SK-N-SH treated with all-trans-retinoic acid at 6 μM for 48 hours (cell line): ENCODE measurements at regions not wholly inside any gene's neighbourhood (a gene's known extent, or its start where the extent isn't known, plus 50 kb on each side); places are given as distances from the start of the nearest gene placed in this dataset.
"Not testable (repeated sequence)": the region's sequence is repeated elsewhere in the genome, so short reads cannot be mapped to it uniquely, and the experiment has no call there.

ENCODE experiments used
- ATAC-seq: fragments of 200-7000 bp; cut with Tn5 transposase; 3 replicates; pipeline ENCODE4 v1.9.1; 2020; ENCODE audit warnings: mild to moderate bottlenecking, moderate library complexity
- ARNTL ChIP-seq: fragments of 450-650 bp; formaldehyde crosslinking; IDR thresholded peaks from 2 replicates; pipeline ENCODE4 v1.5.0; 2020; ENCODE audit warnings: low read depth, mild to moderate bottlenecking, moderate library complexity, borderline replicate concordance
- BACH2 ChIP-seq: fragments of 250-450 bp; sonication (Bioruptor Pico); IDR thresholded peaks from 2 replicates; pipeline ENCODE4 v1.9.0; 2021; ENCODE audit warnings: mild to moderate bottlenecking, borderline replicate concordance
- CREB5 ChIP-seq: fragments of 250-450 bp; sonication (Bioruptor Pico); IDR thresholded peaks from 2 replicates; pipeline ENCODE4 v1.5.1; 2020; ENCODE audit warnings: low read depth, mild to moderate bottlenecking, moderate library complexity
- CSDC2 ChIP-seq: fragments of 250-450 bp; sonication (Bioruptor Pico); IDR thresholded peaks from 2 replicates; pipeline ENCODE4 v1.5.0; 2020; ENCODE audit warnings: mild to moderate bottlenecking, moderate library complexity
- CSRNP3 ChIP-seq: fragments of 250-450 bp; sonication (Bioruptor Pico); IDR thresholded peaks from 2 replicates; pipeline ENCODE4 v1.5.1; 2021; ENCODE audit warnings: mild to moderate bottlenecking, moderate library complexity
- ESRRG ChIP-seq: fragments of 250-450 bp; sonication (Bioruptor Pico); IDR thresholded peaks from 2 replicates; pipeline ENCODE4 v1.6.1; 2021; ENCODE audit warnings: mild to moderate bottlenecking
- GLIS3 ChIP-seq: fragments of 250-450 bp; sonication (Bioruptor Pico); IDR thresholded peaks from 2 replicates; pipeline ENCODE4 v1.5.0; 2020; ENCODE audit warnings: mild to moderate bottlenecking, moderate library complexity
- ISL1 ChIP-seq: fragments of 250-450 bp; sonication (Bioruptor Pico); IDR thresholded peaks from 2 replicates; pipeline ENCODE4 v2.1.2; 2022; ENCODE audit warnings: mild to moderate bottlenecking, moderate library complexity
- OSR1 ChIP-seq: fragments of 250-450 bp; sonication (Bioruptor Pico); IDR thresholded peaks from 2 replicates; pipeline ENCODE4 v1.8.0; 2022; ENCODE audit warnings: moderate library complexity, mild to moderate bottlenecking, inconsistent platforms
- PATZ1 ChIP-seq: fragments of 250-450 bp; sonication (Bioruptor Pico); IDR thresholded peaks from 2 replicates; pipeline ENCODE4 v1.8.0; 2020; ENCODE audit warnings: mild to moderate bottlenecking, moderate library complexity, borderline replicate concordance
- POU6F1 ChIP-seq: fragments of 250-450 bp; sonication (Bioruptor Pico); IDR thresholded peaks from 2 replicates; pipeline ENCODE4 v1.8.0; 2021; ENCODE audit warnings: low read depth, mild to moderate bottlenecking, moderate library complexity, borderline replicate concordance
- PPARA ChIP-seq: fragments of 250-450 bp; sonication (Bioruptor Pico); IDR thresholded peaks from 2 replicates; pipeline ENCODE4 v1.5.0; 2020; ENCODE audit warnings: mild to moderate bottlenecking, borderline replicate concordance
- RARB ChIP-seq: fragments of 250-450 bp; sonication (Bioruptor Pico); IDR thresholded peaks from 2 replicates; pipeline ENCODE4 v1.8.0; 2021; ENCODE audit warnings: mild to moderate bottlenecking, moderate library complexity
- SNAI2 ChIP-seq: fragments of 250-450 bp; sonication (Bioruptor Pico); IDR thresholded peaks from 2 replicates; pipeline ENCODE4 v1.5.0; 2020; ENCODE audit warnings: mild to moderate bottlenecking, moderate library complexity
- TCF4 ChIP-seq: fragments of 250-450 bp; sonication (Bioruptor Pico); IDR thresholded peaks from 2 replicates; pipeline ENCODE4 v1.8.0; 2021; ENCODE audit warnings: mild to moderate bottlenecking, moderate library complexity, borderline replicate concordance
- TSHZ2 ChIP-seq: fragments of 250-450 bp; sonication (Bioruptor Pico); IDR thresholded peaks from 2 replicates; pipeline ENCODE4 v1.5.0; 2020; ENCODE audit warnings: mild to moderate bottlenecking, moderate library complexity
- ZC3H10 ChIP-seq: fragments of 250-450 bp; sonication (Bioruptor Pico); IDR thresholded peaks from 2 replicates; pipeline ENCODE4 v1.5.1; 2021; ENCODE audit warnings: mild to moderate bottlenecking, moderate library complexity
- ZFP3 ChIP-seq: fragments of 250-450 bp; sonication (Bioruptor Pico); IDR thresholded peaks from 2 replicates; pipeline ENCODE4 v1.5.0; 2020; ENCODE audit warnings: mild to moderate bottlenecking, moderate library complexity
- ZFP30 ChIP-seq: fragments of 450-650 bp; formaldehyde crosslinking; IDR thresholded peaks from 2 replicates; pipeline ENCODE4 v1.5.0; 2022; ENCODE audit warnings: mild to moderate bottlenecking, moderate library complexity
- ZNF565 ChIP-seq: fragments of 450-650 bp; formaldehyde crosslinking; conservative IDR thresholded peaks from 2 replicates; pipeline ENCODE4 v1.5.0; 2020; ENCODE audit warnings: low read depth, mild to moderate bottlenecking, moderate library complexity
- ZNF70 ChIP-seq: fragments of 450-650 bp; formaldehyde crosslinking; IDR thresholded peaks from 2 replicates; pipeline ENCODE4 v1.5.0; 2020; ENCODE audit warnings: mild to moderate bottlenecking, moderate library complexity
- ZNF8 ChIP-seq: fragments of 450-650 bp; formaldehyde crosslinking; IDR thresholded peaks from 2 replicates; pipeline ENCODE4 v1.5.0; 2020; ENCODE audit warnings: mild to moderate bottlenecking, moderate library complexity

- ATAC-seq, result no peak
Observed at GRCh38 chr10:62694537-62695126, 109.9 kb upstream of the ADO start.

GRCh38 chr10:62696798-62697197, 107.7 kb upstream of the ADO start:
- no peak for ATAC-seq
- TF ChIP-seq ZNF8 (CRISPR knock-in tag) (no peak), ESRRG (CRISPR knock-in tag) (no peak), ZC3H10 (no peak), CSRNP3 (CRISPR knock-in tag) (no peak)

More at GRCh38 chr10:62694537-62695126, 109.9 kb upstream of the ADO start:
- TF ChIP-seq ESRRG (CRISPR knock-in tag) (no peak), ZC3H10 (no peak), CSDC2 (no peak), OSR1 (CRISPR knock-in tag) (no peak)

GRCh38 chr10:62699148-62699547, 105.4 kb upstream of the ADO start:
- ATAC-seq, result no peak
- TF ChIP-seq CREB5 (CRISPR knock-in tag), result no peak
- TF ChIP-seq ESRRG (CRISPR knock-in tag), result no peak
- no peak for TF ChIP-seq ZFP3
- TF ChIP-seq GLIS3 (CRISPR knock-in tag), result no peak
- no peak for TF ChIP-seq SNAI2 (CRISPR knock-in tag)
- no peak for TF ChIP-seq ZNF565 (CRISPR knock-in tag)
- TF ChIP-seq BACH2 (CRISPR knock-in tag), result no peak
- TF ChIP-seq TCF4 (CRISPR knock-in tag), result no peak
- no peak for TF ChIP-seq RARB (CRISPR knock-in tag)
- no peak for TF ChIP-seq ISL1 (CRISPR knock-in tag)
- no peak for TF ChIP-seq ARNTL (CRISPR knock-in tag)
- TF ChIP-seq ZFP30 (CRISPR knock-in tag), result no peak
- no peak for TF ChIP-seq PPARA
- no peak for TF ChIP-seq TSHZ2 (CRISPR knock-in tag)
- TF ChIP-seq ZNF8 (CRISPR knock-in tag), result no peak
- no peak for TF ChIP-seq ZNF70 (CRISPR knock-in tag)
- TF ChIP-seq CSDC2, result no peak

GRCh38 chr10:62704121-62704520, 100.4 kb upstream of the ADO start:
- ATAC-seq, result not testable (repeated sequence)

- TF ChIP-seq GLIS3 (CRISPR knock-in tag), result no peak
- TF ChIP-seq ZC3H10, result no peak
- no peak for TF ChIP-seq ZNF70 (CRISPR knock-in tag)
- no peak for TF ChIP-seq ZFP3
- no peak for TF ChIP-seq CSDC2
- TF ChIP-seq ARNTL (CRISPR knock-in tag), result no peak
- no peak for TF ChIP-seq POU6F1 (CRISPR knock-in tag)
- TF ChIP-seq CSRNP3 (CRISPR knock-in tag), result no peak
- no peak for TF ChIP-seq CREB5 (CRISPR knock-in tag)
- TF ChIP-seq BACH2 (CRISPR knock-in tag), result no peak
- no peak for TF ChIP-seq ISL1 (CRISPR knock-in tag)
- no peak for TF ChIP-seq PATZ1 (CRISPR knock-in tag)
- TF ChIP-seq SNAI2 (CRISPR knock-in tag), result no peak
- ATAC-seq, result no peak
Observed at GRCh38 chr10:62705789-62706188, 98.7 kb upstream of the ADO start.
